ENCODE measurements at regions not wholly inside any gene's neighbourhood (a gene's known extent, or its start where the extent isn't known, plus 50 kb on each side); places are given as distances from the start of the nearest gene placed in this dataset.

DNA sequence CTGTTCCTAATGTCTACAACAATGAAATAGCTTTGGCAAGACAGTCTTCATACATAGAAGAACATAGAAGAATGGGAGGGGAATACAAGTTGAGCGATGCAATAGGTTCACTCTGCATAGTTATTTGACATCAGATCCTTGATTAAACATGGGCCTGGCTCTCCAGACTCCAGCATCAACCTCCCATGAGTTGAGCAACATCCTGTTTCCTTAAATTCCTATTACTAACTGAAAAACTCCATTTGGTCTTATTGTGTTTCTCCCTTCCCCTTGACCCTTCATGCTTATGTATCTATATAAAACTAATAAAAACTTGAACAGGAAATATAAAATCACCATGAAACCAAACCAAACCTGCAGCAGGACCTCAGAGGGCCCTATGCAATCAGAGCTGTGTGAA lies 304.5 kb upstream of the SATB1 start:
- TF ChIP-seq, protein P1, sequence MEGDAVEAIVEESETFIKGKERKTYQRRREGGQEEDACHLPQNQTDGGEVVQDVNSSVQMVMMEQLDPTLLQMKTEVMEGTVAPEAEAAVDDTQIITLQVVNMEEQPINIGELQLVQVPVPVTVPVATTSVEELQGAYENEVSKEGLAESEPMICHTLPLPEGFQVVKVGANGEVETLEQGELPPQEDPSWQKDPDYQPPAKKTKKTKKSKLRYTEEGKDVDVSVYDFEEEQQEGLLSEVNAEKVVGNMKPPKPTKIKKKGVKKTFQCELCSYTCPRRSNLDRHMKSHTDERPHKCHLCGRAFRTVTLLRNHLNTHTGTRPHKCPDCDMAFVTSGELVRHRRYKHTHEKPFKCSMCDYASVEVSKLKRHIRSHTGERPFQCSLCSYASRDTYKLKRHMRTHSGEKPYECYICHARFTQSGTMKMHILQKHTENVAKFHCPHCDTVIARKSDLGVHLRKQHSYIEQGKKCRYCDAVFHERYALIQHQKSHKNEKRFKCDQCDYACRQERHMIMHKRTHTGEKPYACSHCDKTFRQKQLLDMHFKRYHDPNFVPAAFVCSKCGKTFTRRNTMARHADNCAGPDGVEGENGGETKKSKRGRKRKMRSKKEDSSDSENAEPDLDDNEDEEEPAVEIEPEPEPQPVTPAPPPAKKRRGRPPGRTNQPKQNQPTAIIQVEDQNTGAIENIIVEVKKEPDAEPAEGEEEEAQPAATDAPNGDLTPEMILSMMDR (IDR thresholded peaks at IDR 0.05): no peak
- TF ChIP-seq POLR2A (IDR thresholded peaks at IDR 0.05): no peak

Data from right lobe of liver (tissue), 4 donors.